PC-3 (cell line): ENCODE measurements at regions not wholly inside any gene's neighbourhood (a gene's known extent, or its start where the extent isn't known, plus 50 kb on each side); places are given as distances from the start of the nearest gene placed in this dataset.
"Not testable (repeated sequence)": the region's sequence is repeated elsewhere in the genome, so short reads cannot be mapped to it uniquely, and the experiment has no call there.

ENCODE experiments used
- ATAC-seq: fragments of 200-7000 bp; cut with Tn5 transposase; 2 replicates; pipeline ENCODE4 v1.9.1; 2020; ENCODE audit warnings: mild to moderate bottlenecking, moderate library complexity
- BruUV-seq: library from RNA; stranded (reverse); fragments of 400-500 nt; replicated peaks from 2 replicates; lab custom pipeline; 2021; lab: Mats Ljungman, UMichigan
- CTCF ChIA-PET: fragments of 300-600 bp; sonication (Branson Sonifier 250); formaldehyde crosslinking; loops from one replicate; lab custom pipeline; 2022; ENCODE audit warnings: antibody characterized with exemption; lab: Charles Lee
- POLR2A ChIA-PET: fragments of 300-600 bp; sonication (Branson Sonifier 250); formaldehyde crosslinking; loops from one replicate; lab custom pipeline; 2022; ENCODE audit warnings: antibody characterized with exemption; ENCODE audit not compliant: unreplicated experiment; lab: Charles Lee
- DNase-seq: peaks from one replicate; pipeline ENCODE4 v3.0.0-alpha.2; 2015
- H2AFZ ChIP-seq: fragments of 300-600 bp; sonication (generic); 2 replicates; pipeline ENCODE4 v1.6.0; 2016; ENCODE audit warnings: antibody characterized with exemption, low read length
- H3F3A ChIP-seq: fragments of 300-600 bp; sonication (generic); one replicate; pipeline ENCODE4 v1.6.0; 2017; ENCODE audit warnings: antibody characterized with exemption, low read length, control low read depth, mild to moderate bottlenecking; ENCODE audit not compliant: unreplicated experiment
- H3K27ac ChIP-seq: fragments of 300-600 bp; sonication (generic); 2 replicates; pipeline ENCODE4 v1.5.1; 2016; ENCODE audit warnings: mild to moderate bottlenecking, low read length
- H3K27me3 ChIP-seq: fragments of 300-600 bp; sonication (generic); 2 replicates; pipeline ENCODE4 v1.6.1; 2016; ENCODE audit warnings: low read length, mixed read lengths
- H3K36me3 ChIP-seq: fragments of 300-600 bp; sonication (generic); 2 replicates; pipeline ENCODE4 v1.6.1; 2016; ENCODE audit warnings: low read depth, mixed run types, low read length, mixed read lengths
- H3K4me1 ChIP-seq: fragments of 300-600 bp; sonication (generic); 2 replicates; pipeline ENCODE4 v1.5.1; 2016; ENCODE audit warnings: low read length; ENCODE audit not compliant: insufficient read depth
- H3K4me2 ChIP-seq: fragments of 300-600 bp; sonication (generic); 2 replicates; pipeline ENCODE4 v1.6.0; 2016; ENCODE audit warnings: low read length
- H3K4me3 ChIP-seq: fragments of 300-600 bp; sonication (generic); 2 replicates; pipeline ENCODE4 v1.5.1; 2016; ENCODE audit warnings: mild to moderate bottlenecking, low read length, mixed read lengths
- H3K79me2 ChIP-seq: fragments of 300-600 bp; sonication (generic); 2 replicates; pipeline ENCODE4 v1.6.1; 2017; ENCODE audit warnings: low read length, mixed read lengths
- H3K9ac ChIP-seq: fragments of 300-600 bp; sonication (generic); 2 replicates; pipeline ENCODE4 v1.6.0; 2016; ENCODE audit warnings: mild to moderate bottlenecking, low read length
- H3K9me2 ChIP-seq: fragments of 300-600 bp; sonication (generic); replicated peaks from 2 replicates; pipeline ENCODE4 v1.6.1; 2016; ENCODE audit warnings: mixed run types, low read length, mixed read lengths
- H3K9me3 ChIP-seq: fragments of 300-600 bp; sonication (generic); 2 replicates; pipeline ENCODE4 v1.6.1; 2016; ENCODE audit warnings: low read length, mixed read lengths
- H4K20me1 ChIP-seq: fragments of 300-600 bp; sonication (generic); 2 replicates; pipeline ENCODE4 v1.6.1; 2016; ENCODE audit warnings: low read length, mixed read lengths
- intact Hi-C: fragments of 100-400 bp; cut with micrococcal nuclease; formaldehyde crosslinking; loops from 2 replicates; pipeline ENCODE4 v1.9.0; 2023

- DNase-seq, ATAC-seq: not testable (repeated sequence)
These were observed 182.8 kb downstream of the TRIM43 start for GRCh38 chr2:95774322-95775192.

GRCh38 chr2:95775193-95775531 lies 183.4 kb downstream of the TRIM43 start:
- intact Hi-C loops, BruUV-seq: not testable (repeated sequence)

More at GRCh38 chr2:95774322-95775192, 182.8 kb downstream of the TRIM43 start:
- H3K4me1 ChIP-seq, POLR2A ChIA-PET, H3K4me3 ChIP-seq, H3K27me3 ChIP-seq, H2AFZ ChIP-seq, H3F3A ChIP-seq, H3K27ac ChIP-seq, H3K9me3 ChIP-seq, H3K36me3 ChIP-seq, H3K9me2 ChIP-seq, intact Hi-C loops, H3K79me2 ChIP-seq, H3K4me2 ChIP-seq, CTCF ChIA-PET, H3K9ac ChIP-seq, H4K20me1 ChIP-seq, BruUV-seq: not testable (repeated sequence)

More at GRCh38 chr2:95775193-95775531, 183.4 kb downstream of the TRIM43 start:
- DNase-seq, H3K4me2 ChIP-seq, H3K27me3 ChIP-seq, POLR2A ChIA-PET, H3F3A ChIP-seq, H3K4me1 ChIP-seq, H3K4me3 ChIP-seq, H3K79me2 ChIP-seq, H3K9me2 ChIP-seq, H4K20me1 ChIP-seq, CTCF ChIA-PET, H3K9me3 ChIP-seq, H3K9ac ChIP-seq, H3K36me3 ChIP-seq, H3K27ac ChIP-seq, H2AFZ ChIP-seq: not testable (repeated sequence)
- peak; percentile 65 for ATAC-seq
